K562 (cell line): ENCODE measurements at regions not wholly inside any gene's neighbourhood (a gene's known extent, or its start where the extent isn't known, plus 50 kb on each side); places are given as distances from the start of the nearest gene placed in this dataset.

Source experiments
- CREB3L1 ChIP-seq: fragments of 450-650 bp; IDR thresholded peaks from 2 replicates; pipeline ENCODE4 v1.6.1; 2014; ENCODE audit warnings: low read depth, mild to moderate bottlenecking, moderate library complexity, borderline replicate concordance
- CTCF ChIP-seq, 3 experiments: IDR thresholded peaks in 2 of 3; conservative IDR thresholded peaks in 1 of 3; 2 replicates each; pipeline ENCODE4 v1.5.1; 2011 to 2012; ENCODE audit warnings: low read length in 3 of 3, mild to moderate bottlenecking in 3 of 3, control low read depth in 2 of 3, improper control_type of control experiment in 1 of 3, inconsistent platforms in 1 of 3, low read depth in 1 of 3, mixed read lengths in 1 of 3, moderate library complexity in 1 of 3; ENCODE audit not compliant: insufficient read depth in 2 of 3
- EP300 ChIP-seq: IDR thresholded peaks from 2 replicates; pipeline ENCODE4 v1.6.1; 2012; ENCODE audit warnings: low read length, improper control_type of control experiment
- ERF ChIP-seq: fragments of 450-650 bp; formaldehyde crosslinking; IDR thresholded peaks from 2 replicates; pipeline ENCODE4 v1.4.0; 2020; ENCODE audit warnings: mild to moderate bottlenecking, mixed read lengths
- EZH2 ChIP-seq: IDR thresholded peaks from 2 replicates; pipeline ENCODE4 v1.6.1; 2012; ENCODE audit warnings: low read depth, mild to moderate bottlenecking, inconsistent platforms, low read length, borderline replicate concordance
- GTF3C2 ChIP-seq: IDR thresholded peaks from 3 replicates; pipeline ENCODE4 v1.6.1; 2011; ENCODE audit warnings: borderline replicate concordance, mild to moderate bottlenecking, moderate library complexity; ENCODE audit not compliant: insufficient read length; ENCODE audit errors: extremely low read depth
- NFATC3 ChIP-seq: fragments of 450-650 bp; IDR thresholded peaks from 2 replicates; pipeline ENCODE4 v1.6.1; 2017; ENCODE audit warnings: mild to moderate bottlenecking
- POLR2AphosphoS5 ChIP-seq: IDR thresholded peaks from 2 replicates; pipeline ENCODE4 v1.6.1; 2011; ENCODE audit warnings: mild to moderate bottlenecking, low read depth, low read length, moderate library complexity; ENCODE audit not compliant: control insufficient read depth, insufficient read depth
- RAD21 ChIP-seq, 2 experiments: fragments of 250-450 bp in 1 of 2; fragments of 450-650 bp in 1 of 2; sonication (Bioruptor Pico) in 1 of 2; formaldehyde crosslinking in 1 of 2; IDR thresholded peaks in 1 of 2; conservative IDR thresholded peaks in 1 of 2; 2 replicates each; pipeline versions ENCODE4 v1.4.0 to v1.8.0; 2020 to 2022; ENCODE audit warnings: mild to moderate bottlenecking in 2 of 2, moderate library complexity in 1 of 2
- REST ChIP-seq, 2 experiments: fragments of 450-650 bp; formaldehyde crosslinking in 1 of 2; IDR thresholded peaks; 2 replicates each; pipeline versions ENCODE4 v1.4.0 to v1.6.1; 2014 to 2020; ENCODE audit warnings: mild to moderate bottlenecking in 2 of 2, borderline replicate concordance in 1 of 2, low read depth in 1 of 2
- SP2 ChIP-seq: IDR thresholded peaks from 2 replicates; pipeline ENCODE4 v1.6.1; 2011; ENCODE audit warnings: mild to moderate bottlenecking, low read depth, low read length, moderate library complexity; ENCODE audit not compliant: poor library complexity, severe bottlenecking; ENCODE audit errors: extremely low read depth
- SRF ChIP-seq, 2 experiments: fragments of 250-450, 450-650 bp in 1 of 2; sonication (Bioruptor Pico) in 1 of 2; sonication (generic) in 1 of 2; formaldehyde crosslinking; IDR thresholded peaks; 2 replicates each; pipeline versions ENCODE4 v1.5.0 to v1.5.1; 2020 to 2022; ENCODE audit warnings: mild to moderate bottlenecking in 1 of 2, missing genetic modification reagents in 1 of 2
- WHSC1 ChIP-seq: IDR thresholded peaks from one replicate; pipeline ENCODE4 v1.6.1; 2012; ENCODE audit warnings: low read length, control low read depth, inconsistent platforms
- ZNF79 ChIP-seq: fragments of 250-450 bp; sonication (Bioruptor Pico); IDR thresholded peaks from 2 replicates; pipeline ENCODE4 v1.4.0; 2020; ENCODE audit warnings: low read depth, mild to moderate bottlenecking, moderate library complexity

- no peak for TF ChIP-seq RAD21 (CRISPR knock-in tag; conservative IDR thresholded peaks at IDR 0.05 in 1 of 2, IDR thresholded peaks at IDR 0.05 in 1 of 2)
- no peak for TF ChIP-seq EZH2
- TF ChIP-seq ERF (CRISPR knock-in tag), result no peak
- no peak for TF ChIP-seq SP2
- TF ChIP-seq WHSC1, result no peak
- no peak for TF ChIP-seq GTF3C2
- TF ChIP-seq CREB3L1, result no peak
- no peak for TF ChIP-seq SRF (CRISPR knock-in tag; IDR thresholded peaks at IDR 0.05)
- no peak for TF ChIP-seq EP300
- no peak for TF ChIP-seq ZNF79 (CRISPR knock-in tag)
- no peak for TF ChIP-seq POLR2AphosphoS5
- no peak for TF ChIP-seq NFATC3
- TF ChIP-seq CTCF (IDR thresholded peaks at IDR 0.05 in 2 of 3, conservative IDR thresholded peaks at IDR 0.05 in 1 of 3; ENCODE audit: insufficient read depth in 2 of 3, low read depth in 1 of 3, low read length in 3 of 3), result no peak
- TF ChIP-seq REST (IDR thresholded peaks at IDR 0.05; ENCODE audit: borderline replicate concordance), result no peak
- no peak for TF ChIP-seq REST (CRISPR knock-in tag; IDR thresholded peaks at IDR 0.05; ENCODE audit: low read depth)
Observed at GRCh38 chr20:60257671-60258070, 299.4 kb downstream of the CDH26 start.
